Breast epithelium (tissue), 4 donors: ENCODE measurements at regions not wholly inside any gene's neighbourhood (a gene's known extent, or its start where the extent isn't known, plus 50 kb on each side); places are given as distances from the start of the nearest gene placed in this dataset.
"Not testable (repeated sequence)": the region's sequence is repeated elsewhere in the genome, so short reads cannot be mapped to it uniquely, and the experiment has no call there.

Experiments used
- DNase-seq, 2 donors: peaks; one replicate each; pipeline ENCODE4 v3.0.0-alpha.2; 2019; ENCODE audit warnings: low spot score in 2 of 2
- H3K27ac ChIP-seq, 2 donors: fragments of 200-600 bp; sonication (generic) in 1 of 2; one replicate each; pipeline ENCODE4 v1.5.1; 2016 to 2019; ENCODE audit warnings: mild to moderate bottlenecking in 1 of 2
- H3K27me3 ChIP-seq, 2 donors: fragments of 200-600 bp; sonication (generic) in 1 of 2; one replicate each; pipeline versions ENCODE4 v1.5.1 to v1.6.0; 2017 to 2019; ENCODE audit warnings: control low read depth in 1 of 2, mild to moderate bottlenecking in 1 of 2
- H3K36me3 ChIP-seq: fragments of 200-600 bp; one replicate; pipeline ENCODE4 v1.5.1; 2019
- H3K4me1 ChIP-seq, 2 donors: fragments of 200-600 bp; sonication (generic); one replicate each; pipeline ENCODE4 v1.5.1; 2016 to 2019; ENCODE audit warnings: control low read depth in 1 of 2
- H3K4me3 ChIP-seq, 3 donors: fragments of 200-600 bp; sonication (generic); 1 replicate in 2 of 3; 2 replicates in 1 of 3; pipeline ENCODE4 v1.5.1; 2016 to 2019; ENCODE audit warnings: mild to moderate bottlenecking in 3 of 3, moderate library complexity in 2 of 3
- H3K9me3 ChIP-seq, 2 donors: fragments of 200-600 bp; sonication (generic) in 1 of 2; one replicate each; pipeline ENCODE4 v1.5.1; 2016 to 2019; ENCODE audit warnings: control low read depth in 1 of 2
- POLR2A ChIP-seq: fragments of 450-650 bp; IDR thresholded peaks from one replicate; pipeline ENCODE4 v1.6.1; 2016; ENCODE audit warnings: antibody characterized with exemption, mild to moderate bottlenecking, moderate library complexity
- POLR2AphosphoS5 ChIP-seq, 3 donors: sonication (generic); formaldehyde crosslinking; IDR thresholded peaks; one replicate each; pipeline ENCODE4 v1.6.1; 2017; ENCODE audit warnings: antibody characterized with exemption in 3 of 3
- intact Hi-C: fragments of 100-400 bp; cut with DNase I; formaldehyde crosslinking; loops from one replicate; pipeline ENCODE4 v1.15.1; 2023; ENCODE audit warnings: low total_unique reads
- TF ChIP-seq, protein P1 (sequence below), 3 donors: fragments of 450-650 bp; IDR thresholded peaks; one replicate each; pipeline ENCODE4 v1.5.1; 2016 to 2017; ENCODE audit warnings: antibody characterized with exemption in 3 of 3, mild to moderate bottlenecking in 3 of 3, moderate library complexity in 3 of 3

DNA sequence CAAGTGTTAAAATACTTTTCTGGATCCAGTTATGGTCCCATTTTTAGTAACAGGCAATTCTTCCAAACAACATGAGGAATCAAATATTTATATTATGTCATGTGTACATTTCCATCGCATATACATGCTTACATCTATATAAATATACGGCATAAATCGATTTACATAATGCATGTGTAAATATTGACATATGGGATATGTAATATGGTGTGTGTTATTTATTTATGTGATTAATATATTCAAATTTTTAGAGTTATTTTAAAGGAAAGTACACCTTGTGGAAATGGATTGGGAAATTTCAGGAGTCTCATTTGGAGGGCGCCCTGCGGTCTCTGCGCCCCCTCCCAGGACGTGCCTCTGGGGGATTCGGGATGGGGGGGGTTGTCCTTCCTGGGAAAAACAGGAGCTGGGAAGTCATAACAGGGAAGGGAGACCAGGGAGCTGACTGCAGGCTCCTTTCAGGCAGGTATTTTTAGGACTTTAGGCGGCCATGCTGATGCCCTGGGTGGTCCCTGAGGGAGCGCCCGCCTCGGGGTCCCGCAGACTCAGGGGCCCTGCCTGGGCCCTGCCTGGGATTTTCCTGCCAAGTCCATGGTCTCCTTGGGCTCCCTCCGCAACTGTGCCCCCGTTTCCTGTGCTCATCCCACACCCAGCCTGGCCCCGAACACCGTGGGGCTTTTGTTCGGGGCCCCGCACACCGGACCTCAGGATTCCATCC is 82.7 kb upstream of the SFSWAP start:
- H3K27me3 ChIP-seq, result peaks cover 0 to 15% of the 10 kb centered on the region in 2 donors
- intact Hi-C loops, result no loop called here
- H3K9me3 ChIP-seq, result no peaks in the 10 kb centered on the region
- no peak overlapping the region for H3K27ac ChIP-seq
- peak in 1 of 2 donors; percentile 22 for DNase-seq
- H3K36me3 ChIP-seq, result no peaks in the 10 kb centered on the region
- no peak for TF ChIP-seq POLR2AphosphoS5 (IDR thresholded peaks at IDR 0.05)
- TF ChIP-seq, protein P1, sequence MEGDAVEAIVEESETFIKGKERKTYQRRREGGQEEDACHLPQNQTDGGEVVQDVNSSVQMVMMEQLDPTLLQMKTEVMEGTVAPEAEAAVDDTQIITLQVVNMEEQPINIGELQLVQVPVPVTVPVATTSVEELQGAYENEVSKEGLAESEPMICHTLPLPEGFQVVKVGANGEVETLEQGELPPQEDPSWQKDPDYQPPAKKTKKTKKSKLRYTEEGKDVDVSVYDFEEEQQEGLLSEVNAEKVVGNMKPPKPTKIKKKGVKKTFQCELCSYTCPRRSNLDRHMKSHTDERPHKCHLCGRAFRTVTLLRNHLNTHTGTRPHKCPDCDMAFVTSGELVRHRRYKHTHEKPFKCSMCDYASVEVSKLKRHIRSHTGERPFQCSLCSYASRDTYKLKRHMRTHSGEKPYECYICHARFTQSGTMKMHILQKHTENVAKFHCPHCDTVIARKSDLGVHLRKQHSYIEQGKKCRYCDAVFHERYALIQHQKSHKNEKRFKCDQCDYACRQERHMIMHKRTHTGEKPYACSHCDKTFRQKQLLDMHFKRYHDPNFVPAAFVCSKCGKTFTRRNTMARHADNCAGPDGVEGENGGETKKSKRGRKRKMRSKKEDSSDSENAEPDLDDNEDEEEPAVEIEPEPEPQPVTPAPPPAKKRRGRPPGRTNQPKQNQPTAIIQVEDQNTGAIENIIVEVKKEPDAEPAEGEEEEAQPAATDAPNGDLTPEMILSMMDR (IDR thresholded peaks at IDR 0.05), result no peak
- TF ChIP-seq POLR2A, result no peak
- no peaks in the 10 kb centered on the region for H3K4me1 ChIP-seq
- no peak overlapping the region for H3K4me3 ChIP-seq

DNA sequence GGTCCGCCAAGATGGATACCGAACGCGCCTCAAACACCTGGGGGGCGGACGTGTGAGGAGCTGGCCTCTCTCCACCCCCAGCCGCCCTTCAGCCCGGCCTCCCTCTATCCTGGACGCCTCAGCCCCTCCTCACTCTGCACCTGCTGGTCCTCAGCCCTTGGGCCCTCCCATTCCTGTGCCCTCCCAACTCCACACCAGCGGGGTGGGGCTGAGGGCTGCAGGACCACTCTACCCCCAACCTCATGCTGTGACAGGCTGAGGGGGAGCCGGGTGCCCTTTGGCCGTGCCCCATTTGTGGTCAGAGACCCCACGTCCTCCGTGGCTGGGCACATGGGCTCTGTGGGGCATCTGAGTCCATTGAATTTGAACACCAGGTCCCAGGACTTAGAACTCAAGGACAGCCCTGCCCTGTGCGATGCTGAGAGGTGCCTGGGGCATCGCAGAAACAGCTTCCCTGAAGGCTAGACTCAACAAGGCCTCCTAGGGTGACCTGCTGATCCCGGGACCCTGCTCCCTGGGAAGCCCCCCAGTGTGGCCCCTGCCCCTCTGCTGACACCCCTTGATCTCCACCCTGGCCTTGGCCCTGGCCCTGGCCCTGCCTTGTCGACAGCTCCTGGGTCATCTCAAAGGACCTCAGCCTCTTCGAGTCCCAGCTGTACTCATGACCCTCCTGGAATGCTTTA is 82.0 kb upstream of the SFSWAP start:
- H3K4me3 ChIP-seq, result no peak overlapping the region
- peaks cover 0 to 15% of the 10 kb centered on the region in 2 donors for H3K27me3 ChIP-seq
- H3K27ac ChIP-seq, result no peak overlapping the region
- H3K36me3 ChIP-seq, result no peaks in the 10 kb centered on the region
- DNase-seq, result peak in 1 of 2 donors; percentile 43
- H3K4me1 ChIP-seq, result no peaks in the 10 kb centered on the region
- no peaks in the 10 kb centered on the region for H3K9me3 ChIP-seq
- intact Hi-C loops, result no loop called here
- TF ChIP-seq POLR2A (no peak), POLR2AphosphoS5 (IDR thresholded peaks at IDR 0.05) (no peak)
- TF ChIP-seq, protein P1 (IDR thresholded peaks at IDR 0.05), result no peak

DNA sequence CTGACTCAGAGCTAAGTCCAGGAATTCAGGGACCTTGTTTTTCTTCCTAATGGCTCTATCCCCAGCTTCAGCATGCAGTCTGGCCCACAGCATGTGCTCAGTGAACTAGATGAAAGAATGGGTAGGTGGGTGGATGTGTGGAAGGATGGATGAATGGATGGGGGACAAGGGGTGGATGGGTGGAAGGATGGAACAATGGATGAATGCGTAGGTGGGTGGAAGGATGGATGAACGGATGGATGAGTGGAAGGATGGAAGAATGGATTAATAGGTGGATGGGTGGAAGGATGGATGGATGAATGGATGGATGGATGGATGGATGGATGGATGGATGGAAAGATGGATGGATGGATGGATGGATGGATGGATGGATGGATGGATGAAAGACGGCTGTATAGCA is 79.7 kb upstream of the SFSWAP start:
- TF ChIP-seq POLR2A (no peak), POLR2AphosphoS5 (IDR thresholded peaks at IDR 0.05) (no peak)
- TF ChIP-seq, protein P1 (IDR thresholded peaks at IDR 0.05), result no peak
- intact Hi-C loops, result no loop called here
- peaks cover 0 to 16% of the 10 kb centered on the region in 2 donors for H3K27me3 ChIP-seq

DNA sequence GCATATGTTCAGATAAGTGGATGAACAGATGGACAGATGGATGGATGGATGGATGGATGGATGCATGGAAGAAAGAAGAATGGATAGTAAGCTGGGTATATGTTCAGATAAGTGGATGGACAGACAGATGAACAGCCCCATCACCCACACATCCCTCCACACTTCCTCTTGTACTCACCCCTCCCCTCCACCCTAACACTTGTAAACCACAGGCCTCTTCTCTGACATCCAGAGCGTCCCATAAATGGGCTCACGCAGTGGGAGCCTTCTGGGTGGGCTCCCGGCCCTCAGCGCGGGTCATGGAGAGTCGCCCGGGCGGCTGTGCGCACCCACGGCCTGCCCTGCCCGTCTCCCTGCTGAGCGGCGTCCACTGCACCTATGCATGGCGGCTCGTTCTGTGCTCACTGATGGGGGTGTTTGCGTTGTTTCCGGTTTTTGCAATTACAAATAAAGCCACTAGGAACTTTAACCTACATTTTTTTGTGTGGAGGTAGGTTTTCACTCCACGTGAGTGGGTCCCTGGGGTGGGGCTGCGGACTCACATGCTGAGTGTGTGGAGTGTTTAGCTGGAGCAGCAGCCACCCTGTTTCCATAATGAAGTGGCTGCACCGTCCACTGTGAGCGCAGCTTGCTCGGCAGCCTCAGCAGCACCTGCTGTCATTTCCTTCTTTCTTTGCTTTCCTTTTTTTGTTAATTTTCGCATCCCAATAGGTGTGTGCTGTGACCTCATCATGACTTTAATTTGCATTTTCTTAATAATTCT is 78.8 kb upstream of the SFSWAP start:
- H3K9me3 ChIP-seq, H3K4me3 ChIP-seq, H3K4me1 ChIP-seq, H3K27ac ChIP-seq, intact Hi-C loops, H3K36me3 ChIP-seq, DNase-seq: not testable (repeated sequence)
- peaks cover 0 to 24% of the 10 kb centered on the region in 2 donors for H3K27me3 ChIP-seq

More for the DNA sequence above, 79.7 kb upstream of the SFSWAP start:
- Histone ChIP-seq H3K36me3 (no peaks in the 10 kb centered on the region), H3K9me3 (no peaks in the 10 kb centered on the region), H3K27ac (no peak overlapping the region), H3K4me1 (no peaks in the 10 kb centered on the region), H3K4me3 (no peak overlapping the region)
- no peak for DNase-seq

DNA sequence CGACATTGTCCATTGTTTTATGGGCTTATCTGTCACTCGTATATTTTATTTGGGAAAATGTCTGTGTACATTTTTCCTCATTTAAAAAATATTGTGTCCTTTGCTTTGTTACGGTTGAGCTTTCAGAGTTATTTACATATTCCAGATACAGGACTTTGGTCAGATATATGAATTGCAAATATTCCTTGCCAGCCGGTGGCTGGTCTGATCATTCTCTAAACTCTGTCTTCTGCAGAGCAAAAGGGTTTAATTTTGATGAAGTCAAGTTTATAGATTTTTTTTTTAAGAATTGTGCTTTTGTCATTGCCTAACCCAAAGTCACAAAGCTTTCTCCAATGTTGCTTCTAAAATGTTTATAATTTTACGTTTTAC is 78.3 kb upstream of the SFSWAP start:
- H3K4me1 ChIP-seq, H3K4me3 ChIP-seq, H3K27ac ChIP-seq, DNase-seq, H3K36me3 ChIP-seq, intact Hi-C loops, H3K9me3 ChIP-seq: not testable (repeated sequence)
- H3K27me3 ChIP-seq, result peaks cover 0 to 29% of the 10 kb centered on the region in 2 donors

DNA sequence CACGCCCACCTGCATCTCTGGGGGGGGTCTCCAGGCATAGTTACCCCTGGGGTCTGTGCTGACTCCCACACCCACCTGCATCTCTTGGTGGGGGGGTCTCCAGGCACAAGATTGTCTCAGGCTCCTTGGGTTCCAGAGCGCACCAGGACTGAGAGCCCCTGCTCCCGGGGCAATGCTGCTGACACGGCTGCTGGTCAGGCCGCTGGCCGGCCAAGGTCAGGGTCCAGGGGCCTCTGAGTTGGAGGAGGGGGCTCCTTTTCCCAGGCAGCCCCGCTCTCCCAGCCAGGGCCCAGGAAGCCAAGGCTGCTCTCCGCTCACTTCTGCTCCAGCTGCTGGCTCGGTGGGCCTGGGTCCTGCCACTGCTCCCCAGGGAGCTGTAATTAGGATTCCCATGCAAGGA is 77.3 kb upstream of the SFSWAP start:
- peaks cover 0 to 27% of the 10 kb centered on the region in 2 donors for H3K27me3 ChIP-seq
- H3K9me3 ChIP-seq, intact Hi-C loops: not testable (repeated sequence)

More for the DNA sequence above, 77.3 kb upstream of the SFSWAP start:
- not testable (repeated sequence) for H3K4me3 ChIP-seq, H3K36me3 ChIP-seq, H3K27ac ChIP-seq, H3K4me1 ChIP-seq
- DNase-seq, result peak in 1 of 2 donors; percentile 43
